Tibial nerve (tissue), 4 donors: ENCODE measurements at regions not wholly inside any gene's neighbourhood (a gene's known extent, or its start where the extent isn't known, plus 50 kb on each side); places are given as distances from the start of the nearest gene placed in this dataset.

ENCODE experiments used
- CTCF ChIP-seq, 5 experiments: fragments of 200-600 bp in 3 of 5; fragments of 450-650 bp in 2 of 5; sonication (generic) in 3 of 5; IDR thresholded peaks; one replicate each; pipeline ENCODE4 v1.5.1; 2016 to 2019; ENCODE audit warnings: antibody characterized with exemption in 5 of 5, mild to moderate bottlenecking in 3 of 5, moderate library complexity in 2 of 5
- EP300 ChIP-seq, 2 donors: sonication (generic); formaldehyde crosslinking; IDR thresholded peaks; one replicate each; pipeline ENCODE4 v1.6.1; 2017; ENCODE audit warnings: antibody characterized with exemption in 2 of 2, mild to moderate bottlenecking in 1 of 2
- POLR2A ChIP-seq, 2 donors: fragments of 450-650 bp; IDR thresholded peaks; one replicate each; pipeline ENCODE4 v1.6.1; 2017; ENCODE audit warnings: antibody characterized with exemption in 2 of 2, mild to moderate bottlenecking in 2 of 2, moderate library complexity in 2 of 2

GRCh38 chr11:110772863-110773262 lies 60.6 kb upstream of the ARHGAP20 start:
- TF ChIP-seq CTCF (IDR thresholded peaks at IDR 0.05) (no peak), EP300 (IDR thresholded peaks at IDR 0.05) (no peak), POLR2A (IDR thresholded peaks at IDR 0.05) (no peak)
